ENCODE measurements at regions not wholly inside any gene's neighbourhood (a gene's known extent, or its start where the extent isn't known, plus 50 kb on each side); places are given as distances from the start of the nearest gene placed in this dataset.

DNA sequence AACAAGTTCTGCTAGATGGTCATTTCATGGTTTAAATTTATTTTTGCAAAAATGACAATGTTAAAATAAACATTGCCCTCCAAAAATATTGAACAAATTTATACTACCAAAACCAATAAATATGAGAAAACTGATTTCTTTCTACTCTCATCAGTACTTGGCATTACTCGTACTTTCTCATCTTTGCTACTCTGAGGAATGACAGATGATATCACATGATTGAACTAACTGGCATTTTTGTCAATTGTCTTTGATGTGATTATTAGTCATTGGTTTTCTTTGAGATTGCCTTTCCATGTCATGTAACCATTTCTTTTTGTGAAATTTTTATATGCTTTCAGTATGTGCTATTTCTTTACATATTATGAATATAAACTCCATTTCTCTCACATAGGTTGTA, 167.0 kb upstream of the ITGA4 start:
- TF ChIP-seq CTCF (IDR thresholded peaks at IDR 0.05), result no peak
- TF ChIP-seq POLR2A (IDR thresholded peaks at IDR 0.05; ENCODE audit: low read depth), result no peak
- TF ChIP-seq EP300 (IDR thresholded peaks at IDR 0.05), result no peak
- no peak for TF ChIP-seq POLR2AphosphoS5 (IDR thresholded peaks at IDR 0.05)

Data from esophagus muscularis mucosa (tissue), 4 donors.